ENCODE measurements at regions not wholly inside any gene's neighbourhood (a gene's known extent, or its start where the extent isn't known, plus 50 kb on each side); places are given as distances from the start of the nearest gene placed in this dataset.
"Not testable (repeated sequence)": the region's sequence is repeated elsewhere in the genome, so short reads cannot be mapped to it uniquely, and the experiment has no call there.

DNA sequence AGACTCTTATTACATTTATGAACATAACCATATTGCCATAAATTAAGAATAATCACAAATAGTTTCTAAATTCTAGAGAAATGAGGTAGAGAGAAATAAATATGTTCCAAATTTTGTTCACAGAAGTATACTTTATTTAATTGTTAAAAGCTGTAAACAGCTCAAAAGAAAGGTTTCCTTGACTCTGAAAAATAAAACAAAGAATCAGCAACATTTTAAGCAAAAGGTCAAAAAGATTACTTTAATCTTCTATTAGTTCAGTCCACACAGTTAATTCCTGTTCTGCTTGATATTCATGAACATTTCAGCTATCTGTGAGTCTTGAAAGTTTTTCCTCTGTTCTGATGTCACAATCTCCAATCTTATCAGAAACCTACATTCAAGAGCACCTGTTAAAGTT is 197.9 kb downstream of the GJA1 start:
- Histone ChIP-seq H2AFZ (ENCODE audit: low read length) (no peak overlapping the region), H3K9me3 (ENCODE audit: low read length) (no peaks in the 10 kb centered on the region), H3K27me3 (ENCODE audit: insufficient read depth, low read length) (no peaks in the 10 kb centered on the region), H3K79me2 (ENCODE audit: insufficient read depth, low read length) (no peaks in the 10 kb centered on the region), H3K4me3 (ENCODE audit: low read depth, low read length, poor library complexity, severe bottlenecking) (no peak overlapping the region), H3K9ac (ENCODE audit: low read length) (no peak overlapping the region), H4K20me1 (ENCODE audit: insufficient read depth, low read length) (no peaks in the 10 kb centered on the region), H3K36me3 (ENCODE audit: insufficient read depth, low read length) (no peaks in the 10 kb centered on the region), H3K4me1 (ENCODE audit: insufficient read depth, low read length, severe bottlenecking) (no peaks in the 10 kb centered on the region), H3F3A (ENCODE audit: insufficient read depth, low read length) (no peaks in the 10 kb centered on the region), H3K9me2 (ENCODE audit: low read depth, low read length) (no peaks in the 10 kb centered on the region), H3K27ac (ENCODE audit: low read depth, low read length, poor library complexity, severe bottlenecking) (no peak overlapping the region), H3K4me2 (ENCODE audit: low read length) (no peak overlapping the region)
- TF ChIP-seq EZH2 (IDR thresholded peaks at IDR 0.05; ENCODE audit: borderline replicate concordance, low read length), result no peak
- TF ChIP-seq, protein P1, sequence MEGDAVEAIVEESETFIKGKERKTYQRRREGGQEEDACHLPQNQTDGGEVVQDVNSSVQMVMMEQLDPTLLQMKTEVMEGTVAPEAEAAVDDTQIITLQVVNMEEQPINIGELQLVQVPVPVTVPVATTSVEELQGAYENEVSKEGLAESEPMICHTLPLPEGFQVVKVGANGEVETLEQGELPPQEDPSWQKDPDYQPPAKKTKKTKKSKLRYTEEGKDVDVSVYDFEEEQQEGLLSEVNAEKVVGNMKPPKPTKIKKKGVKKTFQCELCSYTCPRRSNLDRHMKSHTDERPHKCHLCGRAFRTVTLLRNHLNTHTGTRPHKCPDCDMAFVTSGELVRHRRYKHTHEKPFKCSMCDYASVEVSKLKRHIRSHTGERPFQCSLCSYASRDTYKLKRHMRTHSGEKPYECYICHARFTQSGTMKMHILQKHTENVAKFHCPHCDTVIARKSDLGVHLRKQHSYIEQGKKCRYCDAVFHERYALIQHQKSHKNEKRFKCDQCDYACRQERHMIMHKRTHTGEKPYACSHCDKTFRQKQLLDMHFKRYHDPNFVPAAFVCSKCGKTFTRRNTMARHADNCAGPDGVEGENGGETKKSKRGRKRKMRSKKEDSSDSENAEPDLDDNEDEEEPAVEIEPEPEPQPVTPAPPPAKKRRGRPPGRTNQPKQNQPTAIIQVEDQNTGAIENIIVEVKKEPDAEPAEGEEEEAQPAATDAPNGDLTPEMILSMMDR (IDR thresholded peaks at IDR 0.05; ENCODE audit: low read length), result no peak

DNA sequence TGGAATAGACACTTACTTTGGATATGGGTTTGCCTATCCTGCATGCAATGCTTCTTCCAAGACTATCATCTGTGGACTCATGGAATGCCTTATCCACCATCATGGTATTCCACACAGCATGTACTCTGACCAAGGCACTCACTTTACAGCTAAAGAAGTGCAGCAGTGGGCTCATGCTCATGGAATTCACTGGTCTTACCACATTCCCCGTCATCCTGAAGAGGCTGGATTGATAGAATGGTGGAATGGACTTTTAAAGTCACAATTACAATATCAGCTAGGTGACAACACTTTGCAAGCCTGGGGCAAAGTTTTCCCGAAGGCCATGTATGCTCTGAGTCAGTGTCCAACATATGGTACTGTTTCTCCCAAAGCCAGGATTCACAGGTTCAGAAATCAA is 199.1 kb downstream of the GJA1 start:
- H3K36me3 ChIP-seq (ENCODE audit: insufficient read depth, low read length); H3K4me1 ChIP-seq (ENCODE audit: insufficient read depth, low read length, severe bottlenecking); H3K4me2 ChIP-seq (ENCODE audit: low read length); H3K9me3 ChIP-seq (ENCODE audit: low read length); H3K4me3 ChIP-seq (ENCODE audit: low read depth, low read length, poor library complexity, severe bottlenecking); H3K27ac ChIP-seq (ENCODE audit: low read depth, low read length, poor library complexity, severe bottlenecking); H3F3A ChIP-seq (ENCODE audit: insufficient read depth, low read length); H3K9ac ChIP-seq (ENCODE audit: low read length); H4K20me1 ChIP-seq (ENCODE audit: insufficient read depth, low read length); H3K9me2 ChIP-seq (ENCODE audit: low read depth, low read length); H2AFZ ChIP-seq (ENCODE audit: low read length); H3K27me3 ChIP-seq (ENCODE audit: insufficient read depth, low read length); H3K79me2 ChIP-seq (ENCODE audit: insufficient read depth, low read length): not testable (repeated sequence)

DNA sequence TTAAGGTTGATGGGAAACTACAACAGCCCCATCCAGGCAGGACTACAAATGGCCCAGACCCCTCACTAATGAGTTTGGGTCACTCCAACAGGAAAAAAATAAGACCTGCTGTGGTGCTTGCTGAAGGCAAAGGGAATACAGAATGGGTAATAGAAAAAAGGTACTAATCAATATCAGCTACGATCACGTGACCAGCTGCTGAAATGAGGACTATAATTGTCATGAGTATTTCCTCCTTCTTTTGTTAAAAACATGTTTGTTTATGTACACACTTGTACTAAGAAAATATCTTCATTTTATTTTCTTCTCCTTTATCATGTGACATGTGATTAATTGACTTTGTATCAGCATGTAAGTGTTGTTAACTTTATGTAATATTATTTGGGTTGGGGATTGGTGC is 199.9 kb downstream of the GJA1 start:
- TF ChIP-seq EZH2 (IDR thresholded peaks at IDR 0.05; ENCODE audit: borderline replicate concordance, low read length), result no peak
- TF ChIP-seq, protein P1 (IDR thresholded peaks at IDR 0.05; ENCODE audit: low read length), result no peak
- no peak overlapping the region for H3K4me3 ChIP-seq (ENCODE audit: low read depth, low read length, poor library complexity, severe bottlenecking)
- H3K9ac ChIP-seq (ENCODE audit: low read length), result no peak overlapping the region
- no peak overlapping the region for H3K4me2 ChIP-seq (ENCODE audit: low read length)
- H3F3A ChIP-seq (ENCODE audit: insufficient read depth, low read length), result no peaks in the 10 kb centered on the region
- H4K20me1 ChIP-seq (ENCODE audit: insufficient read depth, low read length), result no peaks in the 10 kb centered on the region
- H2AFZ ChIP-seq (ENCODE audit: low read length), result no peak overlapping the region
- no peaks in the 10 kb centered on the region for H3K36me3 ChIP-seq (ENCODE audit: insufficient read depth, low read length)
- H3K27ac ChIP-seq (ENCODE audit: low read depth, low read length, poor library complexity, severe bottlenecking), result no peak overlapping the region
- no peaks in the 10 kb centered on the region for H3K9me3 ChIP-seq (ENCODE audit: low read length)
- H3K4me1 ChIP-seq (ENCODE audit: insufficient read depth, low read length, severe bottlenecking), result no peaks in the 10 kb centered on the region
- no peaks in the 10 kb centered on the region for H3K9me2 ChIP-seq (ENCODE audit: low read depth, low read length)
- H3K27me3 ChIP-seq (ENCODE audit: insufficient read depth, low read length), result no peaks in the 10 kb centered on the region
- H3K79me2 ChIP-seq (ENCODE audit: insufficient read depth, low read length), result no peaks in the 10 kb centered on the region

DNA sequence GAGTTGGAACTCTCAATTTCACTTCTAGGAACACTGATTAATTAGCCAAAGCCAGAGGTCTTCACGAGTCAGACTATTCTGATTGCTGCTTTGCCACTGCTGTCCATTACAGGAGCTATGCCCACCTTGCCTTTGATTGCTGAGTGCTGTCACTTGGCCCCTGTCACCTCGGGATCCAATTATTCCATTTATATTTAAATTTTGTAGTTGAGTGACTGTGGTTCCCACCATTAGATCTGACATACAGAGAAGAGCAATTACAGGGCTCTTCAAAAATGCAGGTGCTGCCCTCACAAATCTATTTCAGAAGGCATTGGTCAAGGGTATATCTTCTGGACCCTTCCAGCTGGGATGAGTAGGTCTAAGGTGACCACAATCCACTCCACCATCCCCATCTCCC is 200.8 kb downstream of the GJA1 start:
- H3K9me2 ChIP-seq (ENCODE audit: low read depth, low read length); H3K4me3 ChIP-seq (ENCODE audit: low read depth, low read length, poor library complexity, severe bottlenecking); H3K27me3 ChIP-seq (ENCODE audit: insufficient read depth, low read length); H3F3A ChIP-seq (ENCODE audit: insufficient read depth, low read length); H3K79me2 ChIP-seq (ENCODE audit: insufficient read depth, low read length); H3K4me1 ChIP-seq (ENCODE audit: insufficient read depth, low read length, severe bottlenecking); H3K9me3 ChIP-seq (ENCODE audit: low read length); H3K4me2 ChIP-seq (ENCODE audit: low read length); H3K27ac ChIP-seq (ENCODE audit: low read depth, low read length, poor library complexity, severe bottlenecking); H3K36me3 ChIP-seq (ENCODE audit: insufficient read depth, low read length); H3K9ac ChIP-seq (ENCODE audit: low read length); H4K20me1 ChIP-seq (ENCODE audit: insufficient read depth, low read length); H2AFZ ChIP-seq (ENCODE audit: low read length): not testable (repeated sequence)

Data from OCI-LY1 (cell line).